Heart right ventricle (tissue), 16 donors: ENCODE measurements at regions not wholly inside any gene's neighbourhood (a gene's known extent, or its start where the extent isn't known, plus 50 kb on each side); places are given as distances from the start of the nearest gene placed in this dataset.

Experiments used
- ATAC-seq, 8 donors: fragments of 200-7000 bp; cut with Tn5 transposase; one replicate each; pipeline ENCODE4 v1.9.1; 2020; ENCODE audit warnings: mild to moderate bottlenecking in 8 of 8, moderate library complexity in 8 of 8, moderate number of reproducible peaks in 1 of 8
- DNase-seq, 2 donors: peaks; one replicate each; pipeline ENCODE4 v3.0.0-alpha.2; 2020
- H3K27ac ChIP-seq, 10 donors: fragments of 200-600 bp; sonication (generic) in 2 of 10; one replicate each; pipeline versions ENCODE4 v1.5.0 to v1.8.0; 2020 to 2022; ENCODE audit warnings: mild to moderate bottlenecking in 3 of 10
- H3K27me3 ChIP-seq, 7 donors: fragments of 200-600 bp; one replicate each; pipeline ENCODE4 v1.8.0; 2021 to 2022; ENCODE audit warnings: mild to moderate bottlenecking in 2 of 7
- H3K36me3 ChIP-seq, 9 donors: fragments of 200-600 bp; sonication (generic) in 1 of 9; one replicate each; pipeline versions ENCODE4 v1.5.0 to v1.8.0; 2020 to 2022; ENCODE audit warnings: mild to moderate bottlenecking in 2 of 9
- H3K4me1 ChIP-seq, 9 donors: fragments of 200-600 bp; sonication (generic) in 1 of 9; one replicate each; pipeline versions ENCODE4 v1.5.0 to v1.8.0; 2020 to 2022; ENCODE audit warnings: mild to moderate bottlenecking in 4 of 9
- H3K4me3 ChIP-seq, 10 donors: fragments of 200-600 bp; sonication (generic) in 2 of 10; one replicate each; pipeline versions ENCODE4 v1.5.0 to v1.8.0; 2020 to 2022; ENCODE audit warnings: mild to moderate bottlenecking in 7 of 10, moderate library complexity in 2 of 10
- H3K9me3 ChIP-seq, 11 donors: fragments of 200-600 bp in 10 of 11; sonication (generic) in 2 of 11; one replicate each; pipeline versions ENCODE4 v1.5.0 to v1.8.0; 2013 to 2022; ENCODE audit warnings: mild to moderate bottlenecking in 2 of 11, control low read depth in 1 of 11, moderate library complexity in 1 of 11
- CTCF ChIP-seq, 9 donors: fragments of 200-600 bp; sonication (generic) in 2 of 9; IDR thresholded peaks; one replicate each; pipeline versions ENCODE4 v1.5.0 to v1.8.0; 2021 to 2022; ENCODE audit warnings: antibody characterized with exemption in 9 of 9, mild to moderate bottlenecking in 5 of 9, moderate library complexity in 1 of 9
- WGBS, 2 donors: extraction: QIAGEN DNeasy Blood & Tissue Kit; methylation state at CpG; one replicate each; pipeline ENCODE4 v1.1.7; 2013; ENCODE audit warnings: inconsistent platforms in 1 of 2; 5-methylcytosine and 5-hydroxymethylcytosine counted together
- intact Hi-C, 10 donors: fragments of 100-400 bp; cut with DNase I; formaldehyde crosslinking; loops; one replicate each; pipeline versions ENCODE4 v1.11.1 to v1.14.2; 2022
- donor health status: Arrhythmogenic right ventricular cardiomyopathy.
- donor health status: ischemic (EF 13 %, LVEDD 7.1; RV severe dilation, severe dysfunction).
- donor health status: healthy with polysubstance abuse.
- donor health status: DM: no; HTN: yes; CAD: no.
- donor health status: DM: no; HTN: no; CAD: no.
- donor health status: ischemic (EF 25% LVEDD 6.9; RV normal size, moderate dysfunction).
- donor health status: ischemic (EF 25% LVEDD 5.7; RV mildly dilated, moderate dysfunction).
- donor health status: healthy.
- donor health status: DM: yes; HTN: yes; CAD: no.
- donor health status: Ischemic cardiomyopathy.
- donor health status: ischemic (EF 35%, LVEDD 5.7; RV mildly dilated, moderate dysfunction).
- donor health status: nonischemic (EF 11% LVEDD 7.7; RV severe dilation, severe dysfunction).
- donor health status: DM: yes; HTN: yes; CAD: no.
- donor health status: PGD.
- donor health status: ischemic (EF 29% LVEDD 5.4; RV normal size, mild dysfunction).
- donor health status: nonischemic (EF 23%, LVEDD 6.1; RV moderate dilation, normal function).

GRCh38 chr3:16784973-16785372 lies 99.8 kb upstream of the PLCL2 start:
- H3K4me1 ChIP-seq: peaks cover 0 to 10% (median 3%) of the 10 kb centered on the region in 9 donors
- no peak overlapping the region for H3K27ac ChIP-seq
- no peak overlapping the region for H3K4me3 ChIP-seq
- intact Hi-C loops: no loop called here
- H3K27me3 ChIP-seq: no peaks in the 10 kb centered on the region
- no peak for TF ChIP-seq CTCF (IDR thresholded peaks at IDR 0.05)
- no peak for ATAC-seq
- H3K9me3 ChIP-seq: no peaks in the 10 kb centered on the region
- WGBS, 2 donors: 86 to 88% methylated on average over 2 of the region's 2 CpGs
- no peaks in the 10 kb centered on the region for H3K36me3 ChIP-seq
- DNase-seq: no peak

GRCh38 chr3:16785465-16785864 lies 99.3 kb upstream of the PLCL2 start:
- H3K4me1 ChIP-seq: peaks cover 0 to 15% (median 7%) of the 10 kb centered on the region in 9 donors
- intact Hi-C loops: no loop called here
- WGBS, 2 donors: 79 to 82% methylated on average over 1 of the region's 1 CpG
- DNase-seq: no peak
- H3K36me3 ChIP-seq: no peaks in the 10 kb centered on the region
- no peak for ATAC-seq
- H3K27ac ChIP-seq: no peak overlapping the region
- no peak for TF ChIP-seq CTCF (IDR thresholded peaks at IDR 0.05)
- no peaks in the 10 kb centered on the region for H3K9me3 ChIP-seq
- H3K4me3 ChIP-seq: no peak overlapping the region
- no peaks in the 10 kb centered on the region for H3K27me3 ChIP-seq

GRCh38 chr3:16788440-16789056 lies 96.2 kb upstream of the PLCL2 start:
- no peak for TF ChIP-seq CTCF (IDR thresholded peaks at IDR 0.05)

GRCh38 chr3:16789344-16790120 lies 95.2 kb upstream of the PLCL2 start:
- Histone ChIP-seq H3K9me3 (peaks cover 0 to 9% (median 0%) of the 10 kb centered on the region in 11 donors), H3K27ac (no peak overlapping the region), H3K36me3 (no peaks in the 10 kb centered on the region), H3K4me3 (no peak overlapping the region), H3K4me1 (peaks cover 0 to 15% (median 7%) of the 10 kb centered on the region in 9 donors), H3K27me3 (no peaks in the 10 kb centered on the region)
- intact Hi-C loops: no loop called here
- TF ChIP-seq CTCF (IDR thresholded peaks at IDR 0.05): no peak
- peak in 2 of 8 donors; percentile 11 to 31 for ATAC-seq
- DNase-seq: no peak
- WGBS, 2 donors: 85 to 90% methylated on average over 3 of the region's 3 CpGs

More at GRCh38 chr3:16788440-16789056, 96.2 kb upstream of the PLCL2 start:
- intact Hi-C loops: no loop called here
- Histone ChIP-seq H3K27me3 (no peaks in the 10 kb centered on the region), H3K36me3 (no peaks in the 10 kb centered on the region), H3K9me3 (no peaks in the 10 kb centered on the region), H3K4me3 (no peak overlapping the region), H3K4me1 (peaks cover 0 to 15% (median 7%) of the 10 kb centered on the region in 9 donors), H3K27ac (no peak overlapping the region)
- no peak for DNase-seq
- ATAC-seq: peak in 1 of 8 donors; percentile 45
- 83 to 87% methylated on average over 6 of the region's 6 CpGs for WGBS, 2 donors
